ENCODE measurements at regions not wholly inside any gene's neighbourhood (a gene's known extent, or its start where the extent isn't known, plus 50 kb on each side); places are given as distances from the start of the nearest gene placed in this dataset.

GRCh38 chr6:146911635-146912215 is 292.5 kb upstream of the STXBP5 start:
- Histone ChIP-seq H3K4me3 (ENCODE audit: low read length) (no peak overlapping the region), H3K9me3 (ENCODE audit: control insufficient read depth, low read depth, low read length) (no peaks in the 10 kb centered on the region), H3K9ac (ENCODE audit: low read length) (no peak overlapping the region), H3K4me1 (ENCODE audit: control insufficient read depth, low read depth, low read length) (peaks cover 17% of the 10 kb centered on the region), H3K27ac (ENCODE audit: low read length) (no peak overlapping the region), H3K27me3 (ENCODE audit: control insufficient read depth, insufficient read depth, low read length) (no peaks in the 10 kb centered on the region), H3K36me3 (ENCODE audit: control insufficient read depth, low read depth, low read length) (no peaks in the 10 kb centered on the region)

GRCh38 chr6:146912730-146913685 is 291.2 kb upstream of the STXBP5 start:
- Histone ChIP-seq H3K27me3 (ENCODE audit: control insufficient read depth, insufficient read depth, low read length) (no peaks in the 10 kb centered on the region), H3K9me3 (ENCODE audit: control insufficient read depth, low read depth, low read length) (no peaks in the 10 kb centered on the region), H3K4me1 (ENCODE audit: control insufficient read depth, low read depth, low read length) (peaks cover 17% of the 10 kb centered on the region), H3K9ac (ENCODE audit: low read length) (no peak overlapping the region), H3K4me3 (ENCODE audit: low read length) (no peak overlapping the region), H3K27ac (ENCODE audit: low read length) (no peak overlapping the region), H3K36me3 (ENCODE audit: control insufficient read depth, low read depth, low read length) (no peaks in the 10 kb centered on the region)

- peaks cover 17% of the 10 kb centered on the region for H3K4me1 ChIP-seq (ENCODE audit: control insufficient read depth, low read depth, low read length)
- no peaks in the 10 kb centered on the region for H3K27me3 ChIP-seq (ENCODE audit: control insufficient read depth, insufficient read depth, low read length)
- H3K9me3 ChIP-seq (ENCODE audit: control insufficient read depth, low read depth, low read length) = no peaks in the 10 kb centered on the region
- H3K36me3 ChIP-seq (ENCODE audit: control insufficient read depth, low read depth, low read length) = no peaks in the 10 kb centered on the region
- H3K4me3 ChIP-seq (ENCODE audit: low read length) = no peak overlapping the region
- H3K9ac ChIP-seq (ENCODE audit: low read length) = peak overlapping the region; percentile 18
- H3K27ac ChIP-seq (ENCODE audit: low read length) = peak overlapping the region; percentile 24
Measured at GRCh38 chr6:146913842-146914488, 290.3 kb upstream of the STXBP5 start.

- Histone ChIP-seq H3K27ac (ENCODE audit: low read length) (peak overlapping the region; percentile 24), H3K4me1 (ENCODE audit: control insufficient read depth, low read depth, low read length) (peaks cover 17% of the 10 kb centered on the region), H3K27me3 (ENCODE audit: control insufficient read depth, insufficient read depth, low read length) (no peaks in the 10 kb centered on the region), H3K4me3 (ENCODE audit: low read length) (no peak overlapping the region), H3K9ac (ENCODE audit: low read length) (peak overlapping the region; percentile 18), H3K9me3 (ENCODE audit: control insufficient read depth, low read depth, low read length) (no peaks in the 10 kb centered on the region), H3K36me3 (ENCODE audit: control insufficient read depth, low read depth, low read length) (no peaks in the 10 kb centered on the region)
Measured at GRCh38 chr6:146914489-146915483, 289.4 kb upstream of the STXBP5 start.

- Histone ChIP-seq H3K9ac (ENCODE audit: low read length) (no peak overlapping the region), H3K9me3 (ENCODE audit: control insufficient read depth, low read depth, low read length) (no peaks in the 10 kb centered on the region), H3K36me3 (ENCODE audit: control insufficient read depth, low read depth, low read length) (no peaks in the 10 kb centered on the region), H3K27ac (ENCODE audit: low read length) (no peak overlapping the region), H3K27me3 (ENCODE audit: control insufficient read depth, insufficient read depth, low read length) (no peaks in the 10 kb centered on the region), H3K4me1 (ENCODE audit: control insufficient read depth, low read depth, low read length) (peaks cover 17% of the 10 kb centered on the region), H3K4me3 (ENCODE audit: low read length) (no peak overlapping the region)
Measured at GRCh38 chr6:146915671-146916127, 288.5 kb upstream of the STXBP5 start.

- Histone ChIP-seq H3K27me3 (ENCODE audit: control insufficient read depth, insufficient read depth, low read length) (no peaks in the 10 kb centered on the region), H3K4me1 (ENCODE audit: control insufficient read depth, low read depth, low read length) (peaks cover 17% of the 10 kb centered on the region), H3K36me3 (ENCODE audit: control insufficient read depth, low read depth, low read length) (no peaks in the 10 kb centered on the region), H3K9ac (ENCODE audit: low read length) (no peak overlapping the region), H3K27ac (ENCODE audit: low read length) (no peak overlapping the region), H3K4me3 (ENCODE audit: low read length) (no peak overlapping the region), H3K9me3 (ENCODE audit: control insufficient read depth, low read depth, low read length) (no peaks in the 10 kb centered on the region)
Measured at GRCh38 chr6:146916435-146917025, 287.7 kb upstream of the STXBP5 start.

- Histone ChIP-seq H3K27me3 (ENCODE audit: control insufficient read depth, insufficient read depth, low read length) (no peaks in the 10 kb centered on the region), H3K27ac (ENCODE audit: low read length) (no peak overlapping the region), H3K4me1 (ENCODE audit: control insufficient read depth, low read depth, low read length) (peaks cover 17% of the 10 kb centered on the region), H3K4me3 (ENCODE audit: low read length) (no peak overlapping the region), H3K9ac (ENCODE audit: low read length) (no peak overlapping the region), H3K36me3 (ENCODE audit: control insufficient read depth, low read depth, low read length) (no peaks in the 10 kb centered on the region), H3K9me3 (ENCODE audit: control insufficient read depth, low read depth, low read length) (no peaks in the 10 kb centered on the region)
Measured at GRCh38 chr6:146917182-146917581, 287.0 kb upstream of the STXBP5 start.

- no peaks in the 10 kb centered on the region for H3K9me3 ChIP-seq (ENCODE audit: control insufficient read depth, low read depth, low read length)
- H3K36me3 ChIP-seq (ENCODE audit: control insufficient read depth, low read depth, low read length) = no peaks in the 10 kb centered on the region
- no peak overlapping the region for H3K9ac ChIP-seq (ENCODE audit: low read length)
- peaks cover 17% of the 10 kb centered on the region for H3K4me1 ChIP-seq (ENCODE audit: control insufficient read depth, low read depth, low read length)
- no peak overlapping the region for H3K4me3 ChIP-seq (ENCODE audit: low read length)
- no peaks in the 10 kb centered on the region for H3K27me3 ChIP-seq (ENCODE audit: control insufficient read depth, insufficient read depth, low read length)
- H3K27ac ChIP-seq (ENCODE audit: low read length) = no peak overlapping the region
Measured at GRCh38 chr6:146917979-146918378, 286.2 kb upstream of the STXBP5 start.

GRCh38 chr6:146919017-146919416 is 285.2 kb upstream of the STXBP5 start:
- H3K9ac ChIP-seq (ENCODE audit: low read length) = no peak overlapping the region
- no peak overlapping the region for H3K4me3 ChIP-seq (ENCODE audit: low read length)
- H3K27me3 ChIP-seq (ENCODE audit: control insufficient read depth, insufficient read depth, low read length) = no peaks in the 10 kb centered on the region
- H3K27ac ChIP-seq (ENCODE audit: low read length) = no peak overlapping the region
- no peaks in the 10 kb centered on the region for H3K9me3 ChIP-seq (ENCODE audit: control insufficient read depth, low read depth, low read length)
- H3K36me3 ChIP-seq (ENCODE audit: control insufficient read depth, low read depth, low read length) = no peaks in the 10 kb centered on the region
- peaks cover 8% of the 10 kb centered on the region for H3K4me1 ChIP-seq (ENCODE audit: control insufficient read depth, low read depth, low read length)

- Histone ChIP-seq H3K4me1 (ENCODE audit: control insufficient read depth, low read depth, low read length) (no peaks in the 10 kb centered on the region), H3K27ac (ENCODE audit: low read length) (no peak overlapping the region), H3K9me3 (ENCODE audit: control insufficient read depth, low read depth, low read length) (no peaks in the 10 kb centered on the region), H3K27me3 (ENCODE audit: control insufficient read depth, insufficient read depth, low read length) (no peaks in the 10 kb centered on the region), H3K9ac (ENCODE audit: low read length) (no peak overlapping the region), H3K36me3 (ENCODE audit: control insufficient read depth, low read depth, low read length) (no peaks in the 10 kb centered on the region), H3K4me3 (ENCODE audit: low read length) (no peak overlapping the region)
Measured at GRCh38 chr6:146923205-146923833, 280.9 kb upstream of the STXBP5 start.
